T-helper 1 cell (primary cell): ENCODE measurements at regions not wholly inside any gene's neighbourhood (a gene's known extent, or its start where the extent isn't known, plus 50 kb on each side); places are given as distances from the start of the nearest gene placed in this dataset.
A peak's percentile ranks its signal among the peaks of the same experiment; 100 is the strongest.
"Not testable (repeated sequence)": the region's sequence is repeated elsewhere in the genome, so short reads cannot be mapped to it uniquely, and the experiment has no call there.

Experiments used
- DNase-seq, 5 donors: peaks; one replicate each; pipeline ENCODE4 v3.0.0-alpha.2; 2012 to 2020

GRCh38 chr1:65020774-65021173 is 54.4 kb upstream of the JAK1 start:
- no peak for DNase-seq

DNA sequence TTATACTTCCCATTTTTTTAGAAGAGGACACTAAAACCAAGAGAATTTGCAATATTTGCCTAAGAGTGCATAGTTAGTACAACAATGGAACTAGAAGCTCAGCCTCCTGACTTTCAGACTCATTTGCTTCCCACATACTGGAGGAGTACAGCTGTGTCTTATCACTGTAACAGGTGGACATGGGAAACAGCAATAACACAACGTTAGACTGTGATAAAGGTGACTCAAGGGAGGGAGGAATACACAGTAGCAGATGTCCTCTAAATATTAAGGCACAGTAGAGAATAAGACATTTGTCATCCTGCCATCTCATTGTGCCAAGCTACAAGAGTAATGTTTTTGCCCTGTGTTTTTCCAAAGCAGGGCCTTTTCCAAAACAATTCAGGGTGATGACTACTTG is 55.4 kb upstream of the JAK1 start:
- DNase-seq: no peak

DNA sequence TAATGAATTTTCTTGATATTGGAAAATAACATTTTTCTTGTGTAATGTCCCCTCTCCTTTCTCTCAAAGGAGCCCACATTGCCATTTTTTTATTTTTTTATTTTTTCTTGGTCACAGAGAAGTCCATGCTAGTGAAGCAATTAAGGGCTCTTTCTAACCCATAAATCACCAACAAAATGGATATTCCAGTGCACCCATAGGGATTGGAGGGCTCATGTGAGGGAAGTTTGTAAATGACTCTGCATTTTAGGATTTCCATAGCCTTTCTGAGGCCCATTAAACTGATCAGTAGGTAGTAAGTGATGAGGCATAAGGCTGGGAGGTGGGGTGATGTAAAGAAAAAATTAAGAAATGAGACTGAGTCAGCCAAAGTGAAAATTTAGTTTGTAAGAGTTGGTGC is 55.9 kb upstream of the JAK1 start:
- no peak for DNase-seq

DNA sequence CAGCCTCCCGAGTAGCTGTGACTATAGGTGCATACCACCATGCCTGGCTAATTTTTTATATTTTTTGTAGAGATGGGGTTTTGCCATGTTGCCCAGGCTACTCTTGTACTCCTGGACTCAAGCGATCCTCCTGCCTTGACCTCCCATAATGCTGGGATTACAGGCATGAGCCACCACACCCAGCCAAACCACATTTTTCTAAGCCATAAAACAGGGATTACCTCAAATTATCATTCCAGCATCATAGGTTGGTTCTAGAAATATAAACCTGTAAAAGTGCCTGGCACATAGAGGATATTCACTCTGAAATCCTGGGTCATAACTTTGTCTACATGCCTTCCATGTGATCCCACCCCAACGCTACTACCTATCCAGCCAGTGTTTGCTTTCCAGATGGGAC is 59.4 kb upstream of the JAK1 start:
- no peak for DNase-seq

GRCh38 chr1:65026235-65026634 is 59.9 kb upstream of the JAK1 start:
- no peak for DNase-seq

- DNase-seq: no peak
Measured at GRCh38 chr1:65027666-65028358, 61.5 kb upstream of the JAK1 start.

GRCh38 chr1:65029434-65029833 is 63.1 kb upstream of the JAK1 start:
- not testable (repeated sequence) for DNase-seq

- not testable (repeated sequence) for DNase-seq
Measured at GRCh38 chr1:65034879-65035278, 68.5 kb upstream of the JAK1 start.

DNA sequence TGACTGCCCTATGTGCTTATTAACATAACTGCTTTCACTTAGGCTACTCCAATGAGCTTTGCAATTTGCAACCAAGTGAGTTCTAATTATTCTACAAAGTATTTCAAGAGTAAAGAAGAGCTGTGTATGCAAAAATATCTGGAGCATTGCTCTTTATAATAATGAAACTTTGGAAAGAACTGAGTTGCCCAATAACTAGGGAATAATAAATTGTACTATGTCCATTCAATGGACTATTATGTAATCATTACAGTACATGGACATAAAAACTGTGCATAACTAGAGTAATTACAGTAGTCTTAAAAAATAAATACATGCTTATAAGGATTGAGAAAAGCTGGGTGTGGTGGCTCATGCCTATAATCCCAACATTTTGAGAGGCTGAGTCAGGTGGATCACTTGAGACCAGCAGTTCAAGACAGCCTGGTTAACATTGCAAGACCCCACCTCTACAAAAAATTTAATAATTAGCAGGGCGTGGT is 70.3 kb upstream of the JAK1 start:
- DNase-seq: no peak

DNA sequence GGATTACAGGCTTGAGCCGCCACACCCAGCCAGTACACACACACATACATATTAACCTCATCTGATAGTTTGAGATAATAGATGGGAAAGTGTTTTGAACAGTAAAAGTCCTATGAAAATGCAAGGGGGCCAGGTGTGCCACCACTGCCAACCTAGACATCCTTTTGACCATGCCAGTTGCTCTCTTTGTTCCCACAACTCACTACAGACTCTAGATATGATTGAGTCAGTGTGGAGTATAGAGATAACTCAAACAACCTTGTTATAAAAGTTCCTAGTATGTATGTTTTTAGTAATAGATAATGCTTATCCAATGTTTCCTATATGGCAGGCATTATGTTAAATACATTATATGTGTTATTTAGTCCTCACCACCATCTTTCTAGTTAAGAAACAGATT is 72.7 kb upstream of the JAK1 start:
- no peak for DNase-seq

- no peak for DNase-seq
Measured at GRCh38 chr1:65039508-65039907, 73.2 kb upstream of the JAK1 start.

GRCh38 chr1:65042467-65042866 is 76.1 kb upstream of the JAK1 start:
- DNase-seq: no peak

- DNase-seq: no peak
Measured at GRCh38 chr1:65044411-65044810, 78.1 kb upstream of the JAK1 start.

- DNase-seq: no peak
Measured at GRCh38 chr1:65045022-65045817, 78.9 kb upstream of the JAK1 start.

GRCh38 chr1:65048335-65048734 is 82.0 kb upstream of the JAK1 start:
- DNase-seq: no peak

DNA sequence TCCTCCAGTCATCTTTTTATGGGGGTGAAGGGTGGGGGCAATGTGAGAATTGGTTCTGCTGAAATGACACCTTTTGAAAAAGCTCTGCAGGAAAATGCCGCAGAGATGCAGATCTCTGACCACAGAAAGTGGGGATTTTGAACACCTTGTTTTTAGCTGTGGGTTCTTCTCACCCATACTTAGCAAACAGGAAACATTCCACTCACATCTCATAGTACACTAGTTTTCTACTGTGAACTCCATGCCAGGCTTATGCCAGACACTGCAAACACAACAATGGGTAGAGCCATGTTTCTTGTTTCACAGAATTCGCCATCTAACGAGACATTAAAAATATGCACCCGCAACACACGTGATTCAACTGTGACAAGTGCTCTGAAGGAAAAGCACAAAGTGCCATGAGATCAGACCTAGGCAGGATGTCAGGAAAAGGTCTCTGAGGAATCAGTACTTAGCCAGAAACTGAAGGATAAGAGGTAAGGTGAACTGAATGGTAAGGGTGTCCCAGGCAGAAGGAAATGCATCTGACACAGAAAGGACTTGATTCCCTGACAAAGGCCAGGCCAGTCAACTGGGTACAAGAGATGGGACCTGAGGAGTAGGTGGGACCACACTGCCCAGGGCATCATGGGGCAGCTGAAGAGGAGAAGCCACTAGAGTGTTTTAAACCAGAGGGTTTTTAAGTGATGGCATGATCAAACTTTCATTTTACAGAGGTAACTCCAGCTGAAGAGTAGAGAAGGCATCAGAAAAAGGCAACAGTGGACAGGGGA is 83.8 kb upstream of the JAK1 start:
- DNase-seq: peak in 1 of 5 donors; percentile 7

GRCh38 chr1:65050735-65051134 is 84.4 kb upstream of the JAK1 start:
- DNase-seq: no peak

- no peak for DNase-seq
Measured at GRCh38 chr1:65054481-65054880, 88.1 kb upstream of the JAK1 start.

DNA sequence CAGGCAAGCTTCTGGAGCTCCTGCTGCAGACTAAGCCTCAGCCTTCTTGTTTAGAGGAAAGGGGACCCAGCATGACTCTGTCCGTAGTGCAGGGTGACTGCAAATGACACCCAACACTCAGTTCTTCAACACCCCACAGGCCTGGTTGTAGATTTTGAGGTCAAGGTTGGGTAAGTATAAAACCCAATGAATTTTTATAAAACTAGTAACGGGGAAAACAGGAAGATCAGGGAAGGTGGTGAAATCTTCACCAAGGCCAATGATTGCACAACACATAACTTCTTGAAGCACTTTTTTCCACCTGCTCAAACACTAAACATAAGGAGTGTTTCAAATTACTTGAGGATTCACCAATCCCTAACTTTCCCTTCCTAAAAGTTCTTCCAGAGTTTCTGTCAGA is 89.4 kb upstream of the JAK1 start:
- no peak for DNase-seq

- DNase-seq: no peak
Measured at GRCh38 chr1:65056234-65056633, 89.9 kb upstream of the JAK1 start.

- no peak for DNase-seq
Measured at GRCh38 chr1:65056866-65057265, 90.5 kb upstream of the JAK1 start.

GRCh38 chr1:65059930-65060538 is 88.0 kb upstream of the AK4 start:
- DNase-seq: peak in 1 of 5 donors; percentile 22

GRCh38 chr1:65062339-65062738 is 85.7 kb upstream of the AK4 start:
- no peak for DNase-seq
